ENCODE measurements at regions not wholly inside any gene's neighbourhood (a gene's known extent, or its start where the extent isn't known, plus 50 kb on each side); places are given as distances from the start of the nearest gene placed in this dataset.
"Not testable (repeated sequence)": the region's sequence is repeated elsewhere in the genome, so short reads cannot be mapped to it uniquely, and the experiment has no call there.

- DNase-seq (ENCODE audit: low read depth in 2 of 2) = no peak
Observed at GRCh38 chr17:74137416-74137815, 66.1 kb upstream of the RPL38 start.

GRCh38 chr17:74139120-74139519 lies 64.4 kb upstream of the RPL38 start:
- DNase-seq (ENCODE audit: low read depth in 2 of 2) = no peak

GRCh38 chr17:74140282-74140681 lies 63.2 kb upstream of the RPL38 start:
- DNase-seq (ENCODE audit: low read depth in 2 of 2) = no peak

GRCh38 chr17:74141612-74142011 lies 61.9 kb upstream of the RPL38 start:
- no peak for DNase-seq (ENCODE audit: low read depth in 2 of 2)

- not testable (repeated sequence) for DNase-seq (ENCODE audit: low read depth in 2 of 2)
Observed at GRCh38 chr17:74143318-74143717, 60.2 kb upstream of the RPL38 start.

GRCh38 chr17:74145756-74146155 lies 57.7 kb upstream of the RPL38 start:
- DNase-seq (ENCODE audit: low read depth in 2 of 2) = no peak

- DNase-seq (ENCODE audit: low read depth in 2 of 2) = no peak
Observed at GRCh38 chr17:74146196-74146595, 57.3 kb upstream of the RPL38 start.

- DNase-seq (ENCODE audit: low read depth in 2 of 2) = no peak
Observed at GRCh38 chr17:74147056-74147835, 56.2 kb upstream of the RPL38 start.

GRCh38 chr17:74147966-74148365 lies 55.5 kb upstream of the RPL38 start:
- DNase-seq (ENCODE audit: low read depth in 2 of 2) = no peak

GRCh38 chr17:74148446-74148845 lies 55.0 kb upstream of the RPL38 start:
- DNase-seq (ENCODE audit: low read depth in 2 of 2) = no peak

- no peak for DNase-seq (ENCODE audit: low read depth in 2 of 2)
Observed at GRCh38 chr17:74148901-74149596, 54.4 kb upstream of the RPL38 start.

- DNase-seq (ENCODE audit: low read depth in 2 of 2) = no peak
Observed at GRCh38 chr17:74149597-74150427, 53.7 kb upstream of the RPL38 start.

GRCh38 chr17:74150428-74151025 lies 53.0 kb upstream of the RPL38 start:
- no peak for DNase-seq (ENCODE audit: low read depth in 2 of 2)

GRCh38 chr17:74151551-74152315 lies 51.7 kb upstream of the RPL38 start:
- no peak for DNase-seq (ENCODE audit: low read depth in 2 of 2)

- no peak for DNase-seq (ENCODE audit: low read depth in 2 of 2)
Observed at GRCh38 chr17:74152591-74153455, 50.7 kb upstream of the RPL38 start.

GRCh38 chr17:74153456-74153810 lies 50.0 kb upstream of the RPL38 start:
- no peak for DNase-seq (ENCODE audit: low read depth in 2 of 2)
